SU-DHL-6 (cell line): ENCODE measurements at regions not wholly inside any gene's neighbourhood (a gene's known extent, or its start where the extent isn't known, plus 50 kb on each side); places are given as distances from the start of the nearest gene placed in this dataset.

Source experiments
- EZH2phosphoT487 ChIP-seq: fragments of 200-600 bp; sonication (generic), shearing (Covaris generic); conservative IDR thresholded peaks from 2 replicates; pipeline ENCODE4 v1.6.1; 2018; ENCODE audit warnings: mild to moderate bottlenecking, antibody characterized with exemption, low read length, moderate library complexity, mixed read lengths
- TF ChIP-seq, protein P1 (sequence below): fragments of 200-600 bp; sonication (generic); IDR thresholded peaks from one replicate; pipeline ENCODE4 v1.5.1; 2017; ENCODE audit warnings: antibody characterized with exemption, mild to moderate bottlenecking, low read length, moderate library complexity; ENCODE audit not compliant: insufficient read depth, poor library complexity, severe bottlenecking

DNA sequence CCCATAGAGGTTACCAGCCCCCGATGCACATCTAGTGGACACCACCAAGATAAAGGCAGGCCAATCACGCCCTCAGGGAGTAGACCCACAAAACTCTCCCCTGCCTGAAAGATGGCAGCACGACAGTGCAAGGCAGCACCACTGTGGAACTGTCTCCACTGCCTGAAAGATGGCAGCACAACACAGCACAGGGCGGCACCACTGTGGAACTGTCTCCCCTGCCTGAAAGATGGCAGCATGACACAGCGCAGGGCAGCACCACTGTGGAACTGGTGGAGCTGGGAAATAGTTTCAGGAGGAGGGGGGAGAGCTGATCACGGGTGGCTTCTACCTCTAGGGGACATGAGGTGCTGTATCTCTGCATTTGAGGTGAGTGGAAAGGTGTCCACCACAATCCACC lies 340.4 kb upstream of the FRG1 start:
- TF ChIP-seq, protein P1, sequence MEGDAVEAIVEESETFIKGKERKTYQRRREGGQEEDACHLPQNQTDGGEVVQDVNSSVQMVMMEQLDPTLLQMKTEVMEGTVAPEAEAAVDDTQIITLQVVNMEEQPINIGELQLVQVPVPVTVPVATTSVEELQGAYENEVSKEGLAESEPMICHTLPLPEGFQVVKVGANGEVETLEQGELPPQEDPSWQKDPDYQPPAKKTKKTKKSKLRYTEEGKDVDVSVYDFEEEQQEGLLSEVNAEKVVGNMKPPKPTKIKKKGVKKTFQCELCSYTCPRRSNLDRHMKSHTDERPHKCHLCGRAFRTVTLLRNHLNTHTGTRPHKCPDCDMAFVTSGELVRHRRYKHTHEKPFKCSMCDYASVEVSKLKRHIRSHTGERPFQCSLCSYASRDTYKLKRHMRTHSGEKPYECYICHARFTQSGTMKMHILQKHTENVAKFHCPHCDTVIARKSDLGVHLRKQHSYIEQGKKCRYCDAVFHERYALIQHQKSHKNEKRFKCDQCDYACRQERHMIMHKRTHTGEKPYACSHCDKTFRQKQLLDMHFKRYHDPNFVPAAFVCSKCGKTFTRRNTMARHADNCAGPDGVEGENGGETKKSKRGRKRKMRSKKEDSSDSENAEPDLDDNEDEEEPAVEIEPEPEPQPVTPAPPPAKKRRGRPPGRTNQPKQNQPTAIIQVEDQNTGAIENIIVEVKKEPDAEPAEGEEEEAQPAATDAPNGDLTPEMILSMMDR: no peak
- no peak for TF ChIP-seq EZH2phosphoT487
